ENCODE measurements at regions not wholly inside any gene's neighbourhood (a gene's known extent, or its start where the extent isn't known, plus 50 kb on each side); places are given as distances from the start of the nearest gene placed in this dataset.
"Not testable (repeated sequence)": the region's sequence is repeated elsewhere in the genome, so short reads cannot be mapped to it uniquely, and the experiment has no call there.

DNA sequence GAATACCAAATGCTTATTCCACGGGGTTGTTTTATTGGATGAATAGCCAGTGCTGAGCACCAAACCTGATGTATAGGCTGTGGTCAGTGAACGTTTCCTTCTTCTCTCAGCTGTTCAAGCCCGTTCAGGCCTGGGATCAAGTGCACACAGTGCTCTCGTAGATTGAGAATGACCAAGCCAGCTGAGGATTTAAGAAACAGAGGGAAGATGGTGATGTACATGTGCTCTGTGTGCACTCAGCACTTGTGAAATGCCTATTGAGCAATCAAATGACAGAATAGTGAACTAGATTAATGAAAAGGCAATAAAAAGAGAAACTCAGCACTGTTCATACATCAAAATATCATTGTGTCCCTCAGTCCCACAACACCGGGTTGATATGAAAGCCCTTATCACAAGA, 302.5 kb downstream of the BMPER start:
- DNase-seq, result no peak

DNA sequence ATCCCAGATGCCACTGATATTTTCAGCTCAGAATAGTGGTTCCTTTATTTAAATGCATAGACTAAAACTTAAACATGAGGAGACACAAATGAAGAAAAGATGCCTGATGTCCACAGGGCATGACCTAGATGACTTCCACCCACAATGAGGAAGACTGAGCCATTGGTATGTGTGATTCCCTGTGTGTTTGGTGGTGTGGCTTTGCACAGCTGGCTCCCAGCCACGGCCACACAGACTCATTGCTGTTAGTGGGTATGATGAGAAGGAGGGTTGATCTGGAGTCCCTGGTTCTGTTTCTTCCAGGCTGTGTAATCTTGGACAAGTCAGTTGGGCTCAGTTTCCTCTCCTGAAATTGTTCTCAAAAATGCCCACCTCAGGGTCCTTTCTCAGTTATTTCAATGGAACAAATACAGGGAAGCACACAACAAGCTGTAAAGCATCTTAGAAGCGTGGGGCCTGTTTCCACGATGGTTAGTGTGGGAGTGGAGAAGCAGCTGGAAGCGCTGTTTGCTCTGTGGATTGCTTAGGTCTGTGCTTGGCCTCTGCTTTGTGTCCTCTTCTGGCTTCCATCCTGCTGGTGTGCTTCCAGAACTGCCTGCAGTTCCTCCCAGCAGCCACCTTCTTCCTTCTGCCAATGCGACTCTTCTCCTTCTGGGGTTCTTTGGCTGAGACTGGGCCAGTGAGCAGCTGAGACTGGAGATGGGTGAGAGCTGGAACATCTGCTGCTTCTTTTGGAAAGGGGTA, 303.7 kb downstream of the BMPER start:
- no peak for DNase-seq

DNA sequence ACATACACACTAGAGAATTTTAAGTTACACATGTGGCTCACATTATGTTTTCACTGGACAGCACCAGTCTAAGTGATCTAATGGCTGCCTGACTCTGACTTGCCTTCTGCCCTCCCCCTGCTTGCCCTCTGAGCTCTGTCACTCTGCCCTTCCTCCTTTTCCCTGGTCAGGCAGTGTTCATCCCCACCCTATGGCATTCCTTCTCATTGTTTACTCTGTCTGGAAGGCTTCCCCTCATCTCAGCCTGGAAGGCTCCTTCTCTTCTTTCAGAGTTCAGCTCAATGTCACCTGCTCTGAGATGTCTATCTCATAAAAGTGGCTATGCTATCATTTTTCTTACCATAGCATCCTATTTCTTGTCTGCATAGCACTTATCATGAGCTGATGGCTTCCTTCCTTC, 305.7 kb downstream of the BMPER start:
- DNase-seq, result peak; percentile 8

DNA sequence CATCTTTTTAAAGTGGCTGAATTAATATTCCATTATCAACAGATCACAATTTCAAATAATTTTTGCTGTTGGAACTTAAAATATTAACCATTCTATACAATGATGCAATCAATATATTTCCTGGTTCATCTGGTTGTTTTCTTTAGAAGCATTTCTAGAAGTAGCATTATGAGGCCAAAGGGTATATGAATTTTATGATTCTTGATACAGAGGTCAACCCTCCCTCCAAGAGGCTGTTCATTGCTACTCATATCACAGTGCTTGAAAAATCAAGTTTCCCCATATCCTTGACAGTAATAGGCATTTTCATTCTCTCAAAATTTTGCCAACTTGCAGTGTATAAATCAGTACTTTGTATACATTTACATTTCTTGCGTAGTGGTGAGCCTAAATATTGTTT, 312.6 kb downstream of the BMPER start:
- DNase-seq, result no peak

DNA sequence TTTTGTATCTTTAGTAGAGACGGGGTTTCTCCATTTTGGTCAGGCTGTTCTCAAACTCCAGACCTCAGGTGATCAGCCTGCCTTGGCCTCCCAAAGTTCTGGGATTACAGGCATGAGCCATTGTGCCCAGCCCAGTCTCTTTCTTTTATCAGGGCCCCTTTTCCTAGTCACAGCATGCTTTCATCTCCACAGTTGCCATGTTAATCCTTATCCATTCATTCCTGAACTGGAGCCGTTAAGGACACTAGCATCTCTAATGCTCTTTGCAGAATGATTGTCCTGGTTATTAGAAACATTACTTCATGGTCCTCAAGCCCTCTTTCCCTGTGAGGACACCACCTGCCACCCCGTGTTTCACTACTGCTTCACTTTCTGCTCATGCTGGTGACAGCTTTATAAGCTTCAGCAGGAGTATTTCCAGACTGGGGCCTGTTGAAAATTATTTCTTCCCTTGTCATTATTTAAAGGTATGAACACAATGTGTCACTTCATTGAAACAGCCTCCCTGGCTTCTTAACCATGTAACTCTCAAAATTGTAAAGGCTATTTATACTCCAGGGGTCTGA, 313.9 kb downstream of the BMPER start:
- DNase-seq, result no peak

DNA sequence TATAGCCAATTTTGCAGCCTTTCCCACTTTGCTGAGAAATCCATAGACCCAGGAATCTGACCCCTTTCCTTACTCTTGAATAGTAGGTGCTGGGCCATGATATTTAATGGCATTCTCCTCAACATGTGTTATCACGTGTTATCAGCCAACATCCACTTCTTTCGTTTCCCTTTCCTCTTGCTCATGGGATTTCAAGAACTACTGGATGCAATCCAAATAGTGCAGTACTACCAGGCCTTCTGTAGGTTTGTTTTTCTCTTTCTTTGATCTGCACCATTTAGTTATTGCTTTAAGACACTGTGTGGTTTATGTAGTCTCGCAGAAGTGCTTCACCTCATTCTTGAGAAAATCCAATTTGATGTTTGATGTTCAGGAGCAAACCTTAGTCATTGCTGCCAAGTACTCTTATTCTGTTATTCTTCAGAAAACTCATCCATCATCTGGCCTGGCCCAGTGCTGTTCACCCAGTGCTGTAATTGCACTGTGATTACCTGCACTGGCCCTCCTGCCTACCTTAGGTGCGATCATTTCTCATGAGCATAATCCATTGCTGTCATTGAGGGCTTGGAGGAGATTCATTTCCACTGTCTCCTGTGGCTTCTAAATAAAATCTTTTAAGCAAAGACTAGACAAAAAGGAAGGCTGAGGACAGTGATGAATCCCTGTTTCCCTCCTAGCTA, 315.3 kb downstream of the BMPER start:
- no peak for DNase-seq

DNA sequence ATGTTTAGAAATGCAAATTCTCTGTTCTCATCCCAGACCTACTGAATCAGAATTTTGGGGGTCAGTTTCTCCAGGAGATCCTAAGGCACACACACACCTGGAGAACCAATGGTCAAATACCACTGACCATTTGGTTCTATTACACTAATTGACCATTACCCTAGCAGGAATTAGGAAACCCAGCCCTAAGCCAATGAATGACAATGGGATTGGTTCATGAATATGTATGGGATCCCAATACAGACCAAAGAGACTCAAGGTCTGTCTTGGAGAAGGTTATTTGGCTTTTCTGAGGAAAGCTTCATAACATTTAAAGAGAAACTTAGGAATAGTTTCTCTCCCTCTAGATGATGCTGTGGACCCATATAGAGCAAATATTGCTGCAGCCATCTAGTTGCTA, 317.0 kb downstream of the BMPER start:
- DNase-seq, result no peak

DNA sequence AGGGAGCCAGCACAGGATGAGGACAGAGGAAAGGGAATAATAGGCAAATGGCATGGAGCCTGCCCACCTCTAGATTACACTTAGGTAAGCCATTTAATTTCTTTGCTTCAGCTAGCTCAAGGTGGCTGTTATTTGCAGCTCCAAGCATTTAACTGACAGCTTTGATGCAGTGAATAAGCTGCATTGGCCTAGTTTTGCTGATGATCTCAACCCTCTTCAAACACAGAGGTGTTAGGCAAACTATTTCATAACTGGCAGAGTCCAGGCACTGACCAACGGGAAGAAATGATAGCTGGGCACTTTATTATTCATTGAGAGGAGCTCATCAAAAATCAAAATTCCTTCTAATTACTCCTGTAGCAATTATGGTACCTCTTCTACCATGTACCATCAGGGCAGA, 317.4 kb downstream of the BMPER start:
- no peak for DNase-seq

DNA sequence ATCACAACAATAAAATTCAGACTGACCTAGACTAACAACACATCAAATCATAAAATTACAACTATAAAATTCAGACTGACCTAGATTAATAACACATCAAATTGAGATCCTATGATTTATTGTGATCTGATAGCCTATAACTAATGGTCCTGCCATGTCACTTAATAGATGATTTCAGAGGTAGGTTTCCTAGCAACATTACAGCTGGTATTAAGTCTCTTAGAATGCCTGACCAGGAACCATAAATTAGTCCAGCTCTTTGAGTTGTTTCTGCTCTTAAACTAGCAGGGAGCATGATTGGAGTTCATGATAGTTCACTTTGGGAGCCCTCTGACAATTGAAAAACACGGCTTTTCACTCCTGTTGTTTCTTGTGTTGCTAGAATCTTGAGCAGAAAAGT, 318.9 kb downstream of the BMPER start:
- DNase-seq, result peak; percentile 14

DNA sequence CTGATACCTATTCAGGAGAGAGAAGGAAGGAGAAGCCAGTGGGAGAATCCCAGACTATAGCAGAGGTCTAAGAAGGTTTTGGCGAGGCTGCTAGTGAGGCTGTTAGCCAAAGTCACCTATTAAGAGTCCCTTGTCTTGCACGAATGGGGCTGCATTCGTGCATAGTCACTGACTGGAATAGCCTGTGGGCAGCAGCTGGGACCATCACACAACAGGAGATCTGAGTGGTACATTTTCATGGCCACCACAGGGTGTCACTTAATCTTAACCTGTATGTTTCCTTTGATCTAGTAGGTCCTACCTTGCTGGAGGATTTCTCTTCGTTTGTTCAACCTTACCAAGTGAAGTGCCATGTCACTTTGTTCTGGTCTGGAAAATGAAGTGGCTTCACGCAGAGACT, 319.9 kb downstream of the BMPER start:
- DNase-seq, result no peak

DNA sequence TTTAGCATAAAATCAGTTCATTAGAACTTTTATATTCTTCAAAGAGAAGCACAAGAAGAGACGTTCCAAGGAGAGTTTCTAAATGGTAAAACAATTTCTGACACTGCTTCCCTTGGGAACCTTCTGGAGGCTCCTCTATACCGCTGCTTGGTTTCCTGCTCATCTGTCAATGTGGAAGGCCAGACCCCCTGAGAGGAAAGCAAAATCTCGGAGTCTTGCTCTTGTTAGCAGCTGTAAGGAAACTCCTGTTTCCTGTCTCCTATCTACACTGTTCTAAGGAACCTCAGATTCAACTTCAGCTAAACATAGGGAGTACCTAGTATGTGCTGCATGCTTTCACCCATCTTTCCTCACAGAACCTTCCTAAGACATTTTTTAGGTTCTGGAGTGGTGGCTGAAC, 322.2 kb downstream of the BMPER start:
- peak; percentile 10 for DNase-seq

DNA sequence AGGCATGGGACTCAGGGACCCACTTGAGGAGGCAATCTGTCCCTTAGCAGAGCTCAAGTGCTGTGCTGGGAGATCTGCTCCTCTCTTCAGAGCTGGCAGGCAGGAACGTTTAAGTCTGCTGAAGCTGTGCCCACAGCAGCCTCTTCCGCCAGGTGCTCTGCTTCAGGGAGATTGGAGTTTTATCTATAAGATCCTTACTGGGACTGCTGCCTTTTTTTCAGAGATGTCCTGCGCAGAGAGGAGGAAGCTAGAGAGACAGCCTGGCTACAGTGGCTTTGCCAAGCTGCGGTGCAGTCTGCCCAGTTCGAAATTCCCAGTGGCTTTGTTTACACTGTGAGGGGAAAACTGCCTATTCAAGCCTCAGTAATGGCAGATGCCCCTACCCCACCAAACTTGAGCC, 329.8 kb downstream of the BMPER start:
- DNase-seq, result not testable (repeated sequence)

DNA sequence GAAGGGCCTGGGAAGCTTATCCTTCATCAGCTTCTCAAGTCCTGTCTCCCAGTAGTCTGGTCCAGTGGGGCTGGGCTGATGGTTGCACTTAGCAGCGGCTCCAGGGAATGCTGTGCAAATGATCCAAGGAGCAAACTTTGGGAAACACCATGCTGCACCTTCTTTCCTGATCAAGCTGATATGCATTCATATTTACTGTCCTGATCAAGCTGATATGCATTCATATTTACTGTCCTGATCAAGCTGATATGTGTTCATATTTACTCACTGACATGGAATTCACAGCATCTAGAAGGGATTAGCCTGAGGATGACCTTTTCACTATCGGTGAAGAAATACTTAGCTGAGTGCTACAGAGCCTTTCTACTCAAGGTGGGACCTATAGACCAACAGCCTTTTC, 330.7 kb downstream of the BMPER start:
- no peak for DNase-seq

DNA sequence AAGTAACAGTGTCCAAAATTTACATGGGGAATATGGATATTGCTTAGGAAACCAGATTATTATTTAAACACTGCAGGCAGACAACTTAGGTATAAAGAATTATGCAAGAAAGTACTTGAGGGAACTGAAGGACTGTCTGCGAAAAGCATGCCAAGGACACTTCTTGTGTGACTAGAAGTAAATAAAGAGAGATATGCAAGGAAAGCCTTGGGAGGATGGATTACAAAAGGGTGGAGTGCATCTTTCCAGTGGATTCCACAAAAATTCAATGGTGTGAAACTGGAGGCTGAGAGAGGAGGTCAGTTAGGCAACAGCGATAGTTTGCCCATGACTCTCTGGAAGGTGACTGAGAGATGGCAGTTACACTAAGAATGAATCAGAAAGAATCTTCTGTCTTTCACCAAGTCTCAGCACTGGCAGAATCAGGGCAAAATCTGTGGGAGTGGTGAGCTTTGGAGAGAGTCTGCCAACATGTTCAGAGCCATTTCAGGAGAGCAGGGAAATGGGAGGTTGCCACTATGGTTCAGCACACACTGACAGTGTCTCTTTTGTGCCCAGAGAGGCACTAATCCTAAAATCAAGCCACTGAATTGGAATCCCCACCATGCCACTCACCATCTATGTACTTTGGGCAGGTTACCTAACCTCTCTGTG, 331.6 kb downstream of the BMPER start:
- DNase-seq, result no peak

DNA sequence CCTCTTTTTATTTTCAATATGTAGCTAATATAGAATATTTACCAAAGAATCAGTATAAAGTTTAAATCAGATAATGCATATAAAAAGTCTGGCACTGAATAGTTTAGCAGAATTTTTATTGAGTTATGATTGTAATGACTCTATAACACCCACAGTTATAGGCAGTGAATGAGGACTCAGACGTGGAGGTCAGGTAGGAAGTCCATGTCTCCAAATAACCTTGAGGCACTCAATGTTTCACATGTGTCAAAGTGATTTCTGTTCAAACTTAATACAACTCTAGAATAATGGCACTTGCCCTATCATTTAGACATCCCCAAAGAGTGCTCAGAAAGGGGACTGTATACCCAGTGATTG, 332.1 kb downstream of the BMPER start:
- no peak for DNase-seq

DNA sequence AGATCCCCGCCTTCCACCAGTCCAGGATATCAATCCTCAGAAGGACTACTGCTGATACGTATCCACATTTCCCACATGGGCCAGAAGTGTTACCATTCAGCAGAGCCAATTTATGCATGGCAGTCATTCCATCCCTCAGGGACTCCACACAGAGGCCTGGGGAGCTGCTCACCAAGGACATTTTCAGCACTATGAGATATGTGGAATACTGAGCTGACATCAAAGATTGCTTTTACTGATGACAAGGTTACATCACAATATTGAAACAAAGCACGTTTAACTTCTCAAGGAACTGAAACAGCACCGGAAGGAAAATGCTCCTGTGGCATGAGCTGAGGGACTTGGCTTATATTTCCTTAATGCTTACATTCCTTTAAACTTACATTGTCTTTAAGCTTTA, 335.1 kb downstream of the BMPER start:
- no peak for DNase-seq

DNA sequence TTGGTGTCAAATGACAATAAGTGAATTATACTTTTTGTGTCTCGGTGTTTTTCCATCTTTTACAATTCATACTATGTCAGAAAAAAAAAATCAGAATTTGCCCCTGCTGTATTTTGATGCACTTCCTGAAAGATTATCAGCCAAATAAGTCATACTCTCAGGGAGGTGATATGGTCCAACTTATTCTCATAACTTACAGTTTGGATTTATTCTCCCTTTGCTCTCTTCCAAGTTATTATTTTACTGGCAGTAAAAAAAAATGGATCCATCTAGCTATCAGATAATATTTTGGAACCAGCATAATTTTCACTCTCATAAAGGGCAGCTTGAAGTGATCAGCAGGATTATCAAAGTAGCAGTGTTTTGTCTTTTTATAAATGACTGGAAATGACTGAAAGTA, 337.1 kb downstream of the BMPER start:
- no peak for DNase-seq

DNA sequence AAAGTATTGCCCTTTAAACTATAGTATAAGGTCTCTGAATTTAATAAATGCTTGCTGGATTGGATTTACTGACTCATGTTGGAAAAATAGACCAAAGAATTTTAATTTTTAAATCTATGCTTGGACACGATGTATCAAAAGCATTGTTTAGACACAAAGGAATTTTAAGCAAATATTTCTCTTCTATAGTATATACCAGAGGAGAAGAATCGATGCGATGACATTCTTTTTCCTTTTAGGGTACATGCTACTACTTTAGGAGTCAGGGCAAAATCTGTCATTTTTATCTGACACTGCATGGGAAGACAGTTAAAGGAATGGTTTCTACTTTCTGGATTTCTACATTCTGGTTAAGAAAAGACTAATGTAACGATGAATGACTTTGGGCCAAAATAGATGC, 339.9 kb downstream of the BMPER start:
- no peak for DNase-seq

DNA sequence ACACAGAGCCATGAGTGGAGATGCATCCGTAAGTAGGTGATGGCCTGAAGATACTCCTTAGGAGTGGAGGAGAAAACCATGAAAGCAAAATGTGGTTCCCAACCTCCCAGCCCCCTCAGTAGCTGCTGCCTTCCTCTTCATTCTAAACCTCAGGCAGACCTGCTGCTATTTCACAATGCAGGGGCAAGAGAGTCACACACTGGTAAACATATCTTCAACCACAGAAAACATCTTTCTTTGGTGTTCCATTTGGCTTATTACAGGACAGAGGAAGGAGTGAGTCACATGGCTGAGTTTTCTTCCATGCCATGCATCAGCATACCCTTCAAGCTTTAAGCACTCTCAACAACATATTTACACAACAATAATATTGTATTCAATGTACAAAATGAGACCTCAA, 342.1 kb downstream of the BMPER start:
- no peak for DNase-seq

DNA sequence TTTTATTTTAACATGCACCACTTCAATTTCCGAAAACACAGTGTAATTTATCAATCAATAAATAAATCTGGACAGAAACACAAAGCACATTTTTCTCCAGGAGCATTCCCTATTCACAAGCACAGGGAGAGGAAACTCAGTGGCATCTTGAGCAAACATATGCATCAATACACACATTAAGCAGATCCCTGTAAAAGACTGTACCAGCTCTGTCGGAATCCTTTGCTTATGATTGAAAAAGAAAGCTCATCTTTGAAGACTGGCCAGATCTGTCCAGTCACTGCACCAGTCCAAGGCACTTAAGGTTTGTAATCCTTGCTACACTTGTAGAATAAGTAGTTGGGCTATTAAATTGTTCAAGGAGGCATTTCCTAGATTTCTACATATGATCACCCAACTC, 343.9 kb downstream of the BMPER start:
- no peak for DNase-seq

DNA sequence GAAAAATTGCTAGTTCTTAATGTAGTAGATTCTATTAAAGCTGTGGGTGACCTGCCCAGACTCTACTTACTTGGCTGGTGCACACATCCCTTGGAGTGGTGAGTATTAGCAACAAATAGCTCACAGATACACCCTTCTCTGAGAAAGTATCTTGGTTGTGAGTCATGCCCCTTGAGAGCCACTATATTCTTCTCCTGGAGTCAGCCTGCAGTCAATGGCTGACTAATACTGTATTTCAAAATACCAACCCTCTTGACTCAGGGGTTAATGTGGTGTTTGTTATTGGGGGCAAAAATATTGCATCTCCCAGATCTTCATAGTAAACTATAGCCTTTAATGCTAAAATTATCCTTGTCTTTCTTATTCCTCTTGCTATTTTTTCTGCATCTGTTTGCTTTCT, 354.9 kb downstream of the BMPER start:
- DNase-seq, result no peak

DNA sequence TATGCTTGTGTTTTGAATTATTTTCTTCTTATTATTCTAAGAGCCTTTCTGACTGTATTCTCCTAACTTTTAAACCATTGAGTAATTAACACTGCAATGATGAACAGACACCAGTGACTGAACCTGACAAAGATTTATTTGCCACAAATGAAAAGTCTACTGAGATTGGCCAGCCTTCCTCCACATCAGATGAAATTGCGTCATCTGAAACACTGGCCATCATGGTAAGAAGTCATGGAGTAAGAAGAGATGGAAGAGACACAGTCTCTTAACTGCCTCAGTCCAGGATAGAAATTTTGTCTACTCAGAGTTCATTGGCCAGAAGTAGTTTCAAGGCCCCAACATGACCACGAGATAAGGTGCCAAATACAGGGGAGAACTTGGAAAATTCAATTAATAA, 357.8 kb downstream of the BMPER start:
- no peak for DNase-seq

DNA sequence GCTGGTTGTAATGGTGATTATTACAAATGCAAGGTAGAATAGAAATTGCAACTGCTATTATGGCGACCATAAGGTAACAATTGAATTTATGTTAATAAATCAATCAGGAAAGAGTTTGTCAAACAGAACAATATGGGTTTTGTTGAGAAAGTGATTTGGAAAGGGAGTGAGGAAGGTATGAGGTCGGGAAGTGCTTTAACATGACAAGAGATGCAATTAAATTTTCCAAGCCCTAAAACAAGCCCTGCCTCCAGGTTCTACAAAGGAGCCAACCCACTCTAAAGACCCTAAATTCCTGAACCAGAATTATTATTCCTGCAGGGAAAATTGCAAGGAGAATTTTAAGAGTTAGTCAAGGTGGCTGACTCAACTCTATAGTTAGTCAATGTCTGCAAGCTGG, 363.7 kb downstream of the BMPER start:
- DNase-seq, result no peak
